NB4 (cell line): ENCODE measurements at regions not wholly inside any gene's neighbourhood (a gene's known extent, or its start where the extent isn't known, plus 50 kb on each side); places are given as distances from the start of the nearest gene placed in this dataset.

ENCODE experiments used
- DNase-seq: peaks from one replicate; pipeline ENCODE4 v3.0.0; 2010; ENCODE audit warnings: low read depth
- H3K4me3 ChIP-seq: one replicate; pipeline ENCODE4 v1.5.1; 2011; ENCODE audit warnings: mild to moderate bottlenecking, low read depth, low read length, moderate library complexity
- CTCF ChIP-seq: IDR thresholded peaks from one replicate; pipeline ENCODE4 v1.5.1; 2012; ENCODE audit warnings: low read depth, low read length
- MAX ChIP-seq: IDR thresholded peaks from 2 replicates; pipeline ENCODE4 v1.6.1; 2011; ENCODE audit warnings: low read depth, low read length
- MYC ChIP-seq: IDR thresholded peaks from 2 replicates; pipeline ENCODE4 v1.6.1; 2011; ENCODE audit warnings: low read depth, low read length
- POLR2A ChIP-seq: IDR thresholded peaks from 2 replicates; pipeline ENCODE4 v1.6.1; 2011; ENCODE audit warnings: mild to moderate bottlenecking; ENCODE audit not compliant: insufficient read length; ENCODE audit errors: extremely low read depth

DNA sequence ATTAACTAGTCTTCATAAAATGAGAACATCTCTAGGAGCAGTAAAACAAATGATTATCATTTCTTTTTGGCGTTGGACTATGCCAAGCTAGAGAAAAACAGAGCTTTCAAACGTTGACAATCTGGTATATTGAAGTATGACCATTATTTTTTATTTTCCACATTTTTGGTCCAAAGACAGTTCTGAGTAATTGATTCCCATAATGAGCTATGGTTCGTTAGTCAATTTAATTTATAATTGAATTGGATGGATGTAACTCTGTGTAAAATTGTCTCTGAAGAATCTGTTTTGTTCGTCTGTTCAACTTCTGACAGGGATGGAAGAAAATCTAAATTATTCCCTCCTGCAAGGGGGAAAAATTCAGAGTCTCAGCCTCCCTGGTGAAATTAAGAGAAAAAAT, 234.5 kb downstream of the LMO4 start:
- no peak for DNase-seq
- no peak for TF ChIP-seq MYC
- no peak for TF ChIP-seq CTCF
- TF ChIP-seq MAX: no peak
- no peak for TF ChIP-seq POLR2A
- H3K4me3 ChIP-seq: no peak overlapping the region

- no peak for DNase-seq
- TF ChIP-seq MAX (no peak), CTCF (no peak), POLR2A (no peak), MYC (no peak)
- H3K4me3 ChIP-seq: no peak overlapping the region
Observed at GRCh38 chr1:87565861-87566260, 237.2 kb downstream of the LMO4 start.

DNA sequence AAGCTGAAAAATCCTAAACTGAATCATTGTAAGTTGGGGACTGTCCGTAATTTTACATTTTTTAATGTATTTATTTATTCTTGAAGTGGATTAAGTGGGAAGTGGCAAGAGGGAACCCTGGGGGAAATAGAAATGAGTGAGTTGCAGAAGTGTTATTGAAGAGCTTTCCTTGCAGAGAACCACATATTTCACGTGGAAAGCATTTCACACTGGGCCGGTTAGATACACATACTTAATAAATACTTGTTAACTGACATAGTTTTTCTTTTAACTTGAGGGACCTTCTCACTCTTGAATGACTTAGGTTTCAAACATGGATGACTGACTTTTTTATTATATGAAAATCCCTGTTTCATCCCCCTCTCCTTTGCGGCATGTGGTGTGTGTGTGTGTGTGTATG, 239.3 kb downstream of the LMO4 start:
- H3K4me3 ChIP-seq: no peak overlapping the region
- TF ChIP-seq MYC (no peak), CTCF (no peak), POLR2A (no peak), MAX (no peak)
- DNase-seq: no peak

GRCh38 chr1:87568911-87569310, 240.2 kb downstream of the LMO4 start:
- no peak overlapping the region for H3K4me3 ChIP-seq
- no peak for TF ChIP-seq POLR2A
- no peak for TF ChIP-seq MAX
- TF ChIP-seq MYC: no peak
- TF ChIP-seq CTCF: no peak
- DNase-seq: no peak

- no peak for TF ChIP-seq MYC
- no peak for TF ChIP-seq CTCF
- no peak for TF ChIP-seq POLR2A
- no peak for TF ChIP-seq MAX
- no peak for DNase-seq
Observed at GRCh38 chr1:87572008-87572407, 243.3 kb downstream of the LMO4 start.

DNA sequence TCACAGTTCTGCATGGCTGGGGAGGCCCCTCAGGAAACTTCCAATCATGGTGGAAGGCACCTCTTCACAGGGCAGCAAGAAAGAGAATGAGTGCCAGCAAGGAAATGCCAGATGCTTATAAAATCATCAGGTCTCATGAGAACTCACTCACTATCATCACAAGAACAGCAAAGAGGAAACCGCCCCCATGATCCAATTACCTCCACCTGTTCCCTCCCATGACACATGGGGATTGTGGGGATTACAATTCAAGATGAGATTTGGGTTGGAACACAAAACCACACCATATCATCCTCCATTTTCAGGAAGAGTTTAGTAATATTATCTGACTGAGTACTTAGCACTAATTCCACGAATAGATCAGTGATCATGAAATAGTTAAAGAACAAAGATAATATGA, 244.2 kb downstream of the LMO4 start:
- no peak for TF ChIP-seq MYC
- no peak for TF ChIP-seq CTCF
- no peak for TF ChIP-seq MAX
- no peak for TF ChIP-seq POLR2A
- no peak for DNase-seq
- H3K4me3 ChIP-seq: no peak overlapping the region

More at GRCh38 chr1:87572008-87572407, 243.3 kb downstream of the LMO4 start:
- no peak overlapping the region for H3K4me3 ChIP-seq
